Stimulated activated naive B cell treated with anti-CD40 and anti-IgM and Interleukin-4, amounts not matched to agents 10 μg/mL and 1 μg/mL and 100 μg/mL, for 72 hours (primary cell): ENCODE measurements at regions not wholly inside any gene's neighbourhood (a gene's known extent, or its start where the extent isn't known, plus 50 kb on each side); places are given as distances from the start of the nearest gene placed in this dataset.
A peak's percentile ranks its signal among the peaks of the same experiment; 100 is the strongest.

Source experiments
- ATAC-seq, 2 donors: fragments of 150-1000 bp; cut with Tn5 transposase; replicated peaks; 2 replicates each; pipeline ENCODE4 v1.10.0; 2021; ENCODE audit warnings: moderate library complexity in 1 of 2
- DNase-seq: peaks from one replicate; pipeline ENCODE4 v3.0.0; 2021
- H3K27ac Mint-ChIP-seq: one replicate; pipeline ENCODE4 v1.8.0; 2022; ENCODE audit warnings: mild to moderate bottlenecking, mixed read lengths
- H3K27me3 Mint-ChIP-seq, 2 donors: one replicate each; pipeline ENCODE4 v1.8.0; 2022; ENCODE audit warnings: mixed read lengths in 2 of 2
- H3K36me3 Mint-ChIP-seq, 2 donors: one replicate each; pipeline ENCODE4 v1.8.0; 2022; ENCODE audit warnings: mixed read lengths in 2 of 2, mild to moderate bottlenecking in 1 of 2
- H3K4me1 Mint-ChIP-seq, 2 donors: one replicate each; pipeline ENCODE4 v1.8.0; 2022; ENCODE audit warnings: mixed read lengths in 2 of 2, mild to moderate bottlenecking in 1 of 2
- H3K4me3 Mint-ChIP-seq, 2 donors: one replicate each; pipeline ENCODE4 v1.8.0; 2022; ENCODE audit warnings: mild to moderate bottlenecking in 2 of 2, mixed read lengths in 2 of 2, moderate library complexity in 1 of 2
- H3K9me3 Mint-ChIP-seq, 2 donors: one replicate each; pipeline ENCODE4 v1.8.0; 2022; ENCODE audit warnings: mixed read lengths in 2 of 2, mild to moderate bottlenecking in 1 of 2

GRCh38 chr22:22400964-22401363 lies 107.6 kb downstream of the ZNF280B start:
- ATAC-seq: no peak
- Mint-ChIP-seq H3K4me3 (no peak overlapping the region), H3K27ac (no peak overlapping the region), H3K4me1 (peaks cover 46 to 52% of the 10 kb centered on the region in 2 donors), H3K27me3 (no peaks in the 10 kb centered on the region), H3K9me3 (no peaks in the 10 kb centered on the region), H3K36me3 (no peaks in the 10 kb centered on the region)
- DNase-seq: no peak

- Mint-ChIP-seq H3K27ac (no peak overlapping the region), H3K36me3 (no peaks in the 10 kb centered on the region), H3K4me3 (no peak overlapping the region), H3K4me1 (peaks cover 47 to 53% of the 10 kb centered on the region in 2 donors), H3K9me3 (no peaks in the 10 kb centered on the region), H3K27me3 (no peaks in the 10 kb centered on the region)
- ATAC-seq: no peak
- no peak for DNase-seq
These were observed 107.2 kb downstream of the ZNF280B start for GRCh38 chr22:22401381-22401780.

GRCh38 chr22:22403306-22403705 lies 105.2 kb downstream of the ZNF280B start:
- Mint-ChIP-seq H3K9me3 (no peaks in the 10 kb centered on the region), H3K36me3 (no peaks in the 10 kb centered on the region), H3K27ac (no peak overlapping the region), H3K4me1 (peaks cover 39 to 48% of the 10 kb centered on the region in 2 donors), H3K4me3 (no peak overlapping the region), H3K27me3 (no peaks in the 10 kb centered on the region)
- no peak for ATAC-seq
- DNase-seq: no peak

GRCh38 chr22:22403771-22404170 lies 104.8 kb downstream of the ZNF280B start:
- Mint-ChIP-seq H3K4me1 (peaks cover 44 to 52% of the 10 kb centered on the region in 2 donors), H3K27ac (no peak overlapping the region), H3K9me3 (no peaks in the 10 kb centered on the region), H3K27me3 (no peaks in the 10 kb centered on the region), H3K4me3 (no peak overlapping the region), H3K36me3 (no peaks in the 10 kb centered on the region)
- ATAC-seq: peak; percentile 61 to 64
- no peak for DNase-seq

- Mint-ChIP-seq H3K27me3 (no peaks in the 10 kb centered on the region), H3K4me3 (no peak overlapping the region), H3K27ac (peak overlapping the region; percentile 25), H3K36me3 (no peaks in the 10 kb centered on the region), H3K4me1 (peaks cover 50 to 62% of the 10 kb centered on the region in 2 donors), H3K9me3 (no peaks in the 10 kb centered on the region)
- ATAC-seq: peak; percentile 84 to 91
- DNase-seq: no peak
These were observed 103.8 kb downstream of the ZNF280B start for GRCh38 chr22:22404598-22405284.

GRCh38 chr22:22406445-22407027 lies 102.0 kb downstream of the ZNF280B start:
- Mint-ChIP-seq H3K36me3 (no peaks in the 10 kb centered on the region), H3K4me1 (peaks cover 57 to 75% of the 10 kb centered on the region in 2 donors), H3K27ac (peak overlapping the region; percentile 15), H3K9me3 (no peaks in the 10 kb centered on the region), H3K4me3 (no peak overlapping the region), H3K27me3 (no peaks in the 10 kb centered on the region)
- no peak for ATAC-seq
- DNase-seq: no peak

GRCh38 chr22:22407061-22407460 lies 101.5 kb downstream of the ZNF280B start:
- Mint-ChIP-seq H3K36me3 (no peaks in the 10 kb centered on the region), H3K9me3 (no peaks in the 10 kb centered on the region), H3K27ac (no peak overlapping the region), H3K4me3 (no peak overlapping the region), H3K27me3 (no peaks in the 10 kb centered on the region), H3K4me1 (peaks cover 55 to 74% of the 10 kb centered on the region in 2 donors)
- ATAC-seq (no peak), DNase-seq (no peak)

GRCh38 chr22:22408269-22408668 lies 100.3 kb downstream of the ZNF280B start:
- H3K27me3 Mint-ChIP-seq: no peaks in the 10 kb centered on the region
- DNase-seq: no peak
- peaks cover 53 to 68% of the 10 kb centered on the region in 2 donors for H3K4me1 Mint-ChIP-seq
- no peak overlapping the region for H3K4me3 Mint-ChIP-seq
- H3K9me3 Mint-ChIP-seq: peaks cover 0 to 4% of the 10 kb centered on the region in 2 donors
- no peaks in the 10 kb centered on the region for H3K36me3 Mint-ChIP-seq
- peak overlapping the region; percentile 59 for H3K27ac Mint-ChIP-seq
- ATAC-seq: no peak

- Mint-ChIP-seq H3K4me1 (peaks cover 51 to 61% of the 10 kb centered on the region in 2 donors), H3K27ac (peak overlapping the region; percentile 65), H3K4me3 (peak overlapping the region in 1 of 2 donors; percentile 61), H3K27me3 (no peaks in the 10 kb centered on the region), H3K36me3 (no peaks in the 10 kb centered on the region), H3K9me3 (peaks cover 0 to 4% of the 10 kb centered on the region in 2 donors)
- DNase-seq (peak; percentile 54), ATAC-seq (peak; percentile 70)
These were observed 99.5 kb downstream of the ZNF280B start for GRCh38 chr22:22408731-22409696.

GRCh38 chr22:22410121-22410520 lies 98.4 kb downstream of the ZNF280B start:
- H3K4me1 Mint-ChIP-seq: peaks cover 41 to 50% of the 10 kb centered on the region in 2 donors
- H3K27ac Mint-ChIP-seq: peak overlapping the region; percentile 65
- H3K4me3 Mint-ChIP-seq: peak overlapping the region; percentile 61 to 63
- peaks cover 0 to 4% of the 10 kb centered on the region in 2 donors for H3K9me3 Mint-ChIP-seq
- no peaks in the 10 kb centered on the region for H3K27me3 Mint-ChIP-seq
- H3K36me3 Mint-ChIP-seq: no peaks in the 10 kb centered on the region
- ATAC-seq (peak; percentile 98), DNase-seq (peak; percentile 80)

- ATAC-seq: no peak
- no peaks in the 10 kb centered on the region for H3K27me3 Mint-ChIP-seq
- H3K27ac Mint-ChIP-seq: no peak overlapping the region
- no peak for DNase-seq
- peaks cover 36 to 44% of the 10 kb centered on the region in 2 donors for H3K4me1 Mint-ChIP-seq
- H3K4me3 Mint-ChIP-seq: no peak overlapping the region
- peaks cover 0 to 4% of the 10 kb centered on the region in 2 donors for H3K9me3 Mint-ChIP-seq
- H3K36me3 Mint-ChIP-seq: no peaks in the 10 kb centered on the region
These were observed 97.9 kb downstream of the ZNF280B start for GRCh38 chr22:22410677-22411076.

- Mint-ChIP-seq H3K4me1 (peaks cover 17 to 34% of the 10 kb centered on the region in 2 donors), H3K4me3 (no peak overlapping the region), H3K27ac (no peak overlapping the region), H3K36me3 (no peaks in the 10 kb centered on the region), H3K9me3 (peaks cover 0 to 4% of the 10 kb centered on the region in 2 donors), H3K27me3 (no peaks in the 10 kb centered on the region)
- DNase-seq (no peak), ATAC-seq (no peak)
These were observed 94.3 kb downstream of the ZNF280B start for GRCh38 chr22:22414266-22414665.

GRCh38 chr22:22417495-22418162 lies 90.9 kb downstream of the ZNF280B start:
- Mint-ChIP-seq H3K9me3 (peaks cover 0 to under 1% of the 10 kb centered on the region in 2 donors), H3K27me3 (no peaks in the 10 kb centered on the region), H3K4me1 (peaks cover 17 to 42% of the 10 kb centered on the region in 2 donors), H3K27ac (no peak overlapping the region), H3K36me3 (no peaks in the 10 kb centered on the region), H3K4me3 (no peak overlapping the region)
- DNase-seq: no peak
- no peak for ATAC-seq

- Mint-ChIP-seq H3K36me3 (no peaks in the 10 kb centered on the region), H3K27me3 (no peaks in the 10 kb centered on the region), H3K4me1 (peaks cover 18 to 44% of the 10 kb centered on the region in 2 donors), H3K27ac (no peak overlapping the region), H3K9me3 (no peaks in the 10 kb centered on the region), H3K4me3 (no peak overlapping the region)
- DNase-seq: no peak
- no peak for ATAC-seq
These were observed 90.4 kb downstream of the ZNF280B start for GRCh38 chr22:22418163-22418549.
